HepG2 (cell line): ENCODE measurements at regions not wholly inside any gene's neighbourhood (a gene's known extent, or its start where the extent isn't known, plus 50 kb on each side); places are given as distances from the start of the nearest gene placed in this dataset.
"Not testable (repeated sequence)": the region's sequence is repeated elsewhere in the genome, so short reads cannot be mapped to it uniquely, and the experiment has no call there.

Source experiments
- ATAC-seq: fragments of 200-7000 bp; cut with Tn5 transposase; 3 replicates; pipeline ENCODE4 v1.9.1; 2020; ENCODE audit warnings: mild to moderate bottlenecking, moderate library complexity
- BruUV-seq: library from RNA; stranded (reverse); fragments of 400-500 nt; replicated peaks from 2 replicates; lab custom pipeline; 2021; lab: Mats Ljungman, UMichigan
- CTCF ChIA-PET: fragments of 300-600 bp; formaldehyde crosslinking; extraction: SDS; loops from one replicate; lab custom pipeline; 2021; ENCODE audit warnings: low total read pairs, inconsistent platforms, low intra/inter-chr PET ratio; lab: Yijun Ruan, JAX
- POLR2A ChIA-PET: fragments of 350-600 bp; sonication (Branson Sonifier 250); formaldehyde crosslinking; loops from one replicate; lab custom pipeline; 2020; ENCODE audit warnings: antibody characterized with exemption, inconsistent platforms; lab: Yijun Ruan, JAX
- DNase-seq: peaks from one replicate; pipeline ENCODE4 v3.0.0-alpha.2; 2015; ENCODE audit warnings: low spot score
- FAIRE-seq: peaks from 3 replicates; lab custom pipeline; 2011; peaks lifted over from hg19 to GRCh38; lab: Jason Lieb, UNC
- H2AFZ ChIP-seq: one replicate; pipeline ENCODE4 v1.6.1; 2011; ENCODE audit warnings: low read length, inconsistent platforms
- H3K27ac ChIP-seq: fragments of 300-600 bp; 3 replicates; pipeline ENCODE4 v1.8.0; 2011; ENCODE audit warnings: mixed run types, mild to moderate bottlenecking, mixed read lengths, low read length, inconsistent platforms; ENCODE audit not compliant: insufficient read depth; ENCODE audit errors: extremely low read length
- H3K27me3 ChIP-seq, 2 experiments: fragments of 200-600 bp in 1 of 2; 2 replicates in 1 of 2; 3 replicates in 1 of 2; pipeline versions ENCODE4 v1.6.0 to v1.8.0; 2011; ENCODE audit warnings: low read length in 2 of 2, mild to moderate bottlenecking in 2 of 2, moderate library complexity in 2 of 2, inconsistent platforms in 1 of 2; ENCODE audit not compliant: insufficient read depth in 2 of 2, control insufficient read depth in 1 of 2
- H3K36me3 ChIP-seq, 2 experiments: fragments of 200-600 bp in 1 of 2; replicated peaks in 1 of 2; 2 replicates in 1 of 2; 3 replicates in 1 of 2; pipeline versions ENCODE4 v1.5.1 to v1.8.0; 2011; ENCODE audit warnings: low read length in 2 of 2, inconsistent platforms in 1 of 2; ENCODE audit not compliant: insufficient read depth in 2 of 2, control insufficient read depth in 1 of 2
- H3K4me1 ChIP-seq: 2 replicates; pipeline ENCODE4 v1.5.1; 2012; ENCODE audit warnings: low read length, inconsistent platforms; ENCODE audit not compliant: insufficient read depth
- H3K4me2 ChIP-seq: 2 replicates; pipeline ENCODE4 v1.6.0; 2011; ENCODE audit warnings: low read depth, low read length, inconsistent platforms
- H3K4me3 ChIP-seq, 3 experiments: fragments of 200-600 bp in 1 of 3; sonication (generic), shearing (Covaris generic) in 1 of 3; replicated peaks in 1 of 3; 2 replicates each; pipeline ENCODE4 v1.5.1; 2011 to 2016; ENCODE audit warnings: low read length in 3 of 3, inconsistent platforms in 2 of 3, low read depth in 2 of 3, mild to moderate bottlenecking in 2 of 3, control low read depth in 1 of 3, mixed read lengths in 1 of 3; ENCODE audit not compliant: insufficient read depth in 1 of 3
- H3K79me2 ChIP-seq: one replicate; pipeline ENCODE4 v1.6.1; 2011; ENCODE audit warnings: low read length, inconsistent platforms; ENCODE audit not compliant: insufficient read depth
- H3K9ac ChIP-seq: 2 replicates; pipeline ENCODE4 v1.6.0; 2011; ENCODE audit warnings: mild to moderate bottlenecking, low read depth, low read length, inconsistent platforms; ENCODE audit not compliant: insufficient read depth
- H3K9me3 ChIP-seq: 2 replicates; pipeline ENCODE4 v1.5.1; 2012; ENCODE audit warnings: mild to moderate bottlenecking, low read length
- H4K20me1 ChIP-seq: 2 replicates; pipeline ENCODE4 v1.6.0; 2011; ENCODE audit warnings: inconsistent platforms, mild to moderate bottlenecking, low read length, moderate library complexity; ENCODE audit not compliant: insufficient read depth
- ATF1 ChIP-seq: IDR thresholded peaks from 2 replicates; pipeline ENCODE4 v1.6.1; 2016; ENCODE audit warnings: mild to moderate bottlenecking, control low read depth
- CBX5 ChIP-seq: sonication (generic); formaldehyde crosslinking; IDR thresholded peaks from 2 replicates; pipeline ENCODE4 v1.4.0; 2020; ENCODE audit warnings: missing genetic modification reagents, borderline replicate concordance
- HOXA9 ChIP-seq: sonication (generic); formaldehyde crosslinking; IDR thresholded peaks from 2 replicates; pipeline ENCODE4 v1.8.1; 2022; ENCODE audit warnings: missing genetic modification reagents, mild to moderate bottlenecking, moderate library complexity, borderline replicate concordance
- MTF1 ChIP-seq: sonication (generic); formaldehyde crosslinking; IDR thresholded peaks from 2 replicates; pipeline ENCODE4 v1.5.0; 2020; ENCODE audit warnings: missing genetic modification reagents
- ZBTB7B ChIP-seq: sonication (generic); formaldehyde crosslinking; IDR thresholded peaks from 2 replicates; pipeline ENCODE4 v1.4.0; 2020; ENCODE audit warnings: missing genetic modification reagents
- ZNF350 ChIP-seq: sonication (generic); formaldehyde crosslinking; IDR thresholded peaks from 2 replicates; pipeline ENCODE4 v1.4.0; 2020; ENCODE audit warnings: mild to moderate bottlenecking, low read depth, missing genetic modification reagents, borderline replicate concordance
- ZNF446 ChIP-seq: sonication (generic); formaldehyde crosslinking; IDR thresholded peaks from 2 replicates; pipeline ENCODE4 v1.5.0; 2020; ENCODE audit warnings: mild to moderate bottlenecking, missing genetic modification reagents
- ZNF850 ChIP-seq: sonication (generic); formaldehyde crosslinking; conservative IDR thresholded peaks from 2 replicates; pipeline ENCODE4 v1.9.0; 2021; ENCODE audit warnings: mild to moderate bottlenecking, missing genetic modification reagents
- WGBS: methylation state at CpG from one replicate; pipeline ENCODE4 v1.1.6; 2017; ENCODE audit warnings: low lambda C conversion rate; 5-methylcytosine and 5-hydroxymethylcytosine counted together
- in situ Hi-C: cut with HindIII; loops from 2 replicates; pipeline ENCODE4 v1.10.0; 2017; ENCODE audit warnings: low pct_unique_long_range_greater_than_20kb; ENCODE audit not compliant: extremely low pct_ligation_motif_present
- intact Hi-C: fragments of 100-400 bp; cut with micrococcal nuclease; formaldehyde crosslinking; loops from one replicate; pipeline ENCODE4 v1.10.0; 2022; ENCODE audit not compliant: unreplicated experiment
- TF ChIP-seq, protein P1 (sequence below): sonication (generic); formaldehyde crosslinking; IDR thresholded peaks from 2 replicates; pipeline ENCODE4 v1.4.0; 2020; ENCODE audit warnings: missing genetic modification reagents
- TF ChIP-seq, protein P2 (sequence below): sonication (generic); formaldehyde crosslinking; IDR thresholded peaks from 2 replicates; pipeline ENCODE4 v1.8.1; 2023; ENCODE audit warnings: mild to moderate bottlenecking, missing genetic modification reagents
- TF ChIP-seq, protein P3 (sequence below): sonication (generic); formaldehyde crosslinking; IDR thresholded peaks from 2 replicates; pipeline ENCODE4 v1.4.0; 2020; ENCODE audit warnings: missing genetic modification reagents, mild to moderate bottlenecking, borderline replicate concordance

DNA sequence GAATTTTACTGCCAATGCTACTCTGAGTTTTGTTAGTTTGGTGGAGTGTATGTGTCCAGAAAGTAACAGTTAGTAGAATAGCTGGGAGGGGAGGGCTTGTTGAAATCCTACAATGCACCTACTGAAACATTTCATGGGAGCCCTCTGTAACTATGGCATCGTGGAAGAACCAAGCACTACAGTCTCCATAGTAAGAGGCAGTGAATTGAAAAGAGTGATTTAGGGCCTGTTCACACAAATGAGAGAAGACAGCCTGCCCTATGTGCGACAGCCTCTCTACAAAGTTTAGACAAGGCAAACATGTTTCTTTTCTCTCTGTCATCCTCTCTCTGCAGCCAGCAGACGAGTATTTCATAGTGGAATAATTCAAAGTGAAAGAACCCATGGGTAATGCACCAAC lies 676.6 kb downstream of the BRINP1 start (continued):
- TF ChIP-seq ZNF350 (CRISPR knock-in tag) (no peak), CBX5 (no peak), ZNF446 (CRISPR knock-in tag) (no peak)

DNA sequence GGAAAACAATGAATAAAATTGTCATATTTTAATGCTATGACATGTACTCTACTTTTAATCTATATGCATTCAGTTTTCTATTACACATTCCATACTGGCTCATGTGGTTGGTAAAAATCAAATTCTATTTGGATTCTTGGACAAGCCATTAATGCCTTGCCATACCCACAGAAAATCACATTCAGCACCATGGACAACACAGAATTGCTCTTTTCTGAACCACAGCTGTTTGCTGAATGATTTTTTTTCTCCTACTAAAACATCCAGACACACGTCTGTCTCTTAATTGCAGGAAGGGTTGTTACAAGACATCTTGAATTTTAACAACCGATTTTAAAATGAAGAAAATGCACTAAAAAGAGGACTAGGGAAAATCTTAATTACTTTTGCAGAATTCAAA lies 675.6 kb downstream of the BRINP1 start:
- intact Hi-C loops (no loop called here), in situ Hi-C loops (no loop called here)
- FAIRE-seq, result no peak

DNA sequence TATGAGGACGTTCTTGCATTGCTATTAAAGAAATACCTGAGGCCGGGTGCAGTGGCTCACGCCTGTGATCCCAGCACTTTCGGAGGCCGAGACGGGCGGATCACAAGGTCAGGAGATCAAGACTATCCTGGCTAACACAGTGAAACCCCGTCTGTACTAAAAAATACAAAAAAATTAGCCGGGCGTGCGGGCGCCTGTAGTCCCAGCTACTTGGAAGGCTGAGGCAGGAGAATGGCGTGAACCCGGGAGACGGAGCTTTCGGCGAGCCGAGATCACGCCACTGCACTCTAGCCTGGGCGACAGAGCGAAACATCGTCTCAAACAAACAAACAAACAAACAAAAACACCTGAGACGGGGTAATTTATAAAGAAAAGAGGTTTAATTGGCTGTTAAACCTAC lies 674.0 kb downstream of the BRINP1 start:
- H3K9me3 ChIP-seq, result peaks cover 90% of the 10 kb centered on the region
- FAIRE-seq, H3K36me3 ChIP-seq, BruUV-seq, H3K27me3 ChIP-seq, H3K79me2 ChIP-seq, H3K4me3 ChIP-seq, H3K4me2 ChIP-seq, CTCF ChIA-PET, in situ Hi-C loops, intact Hi-C loops, H4K20me1 ChIP-seq, H3K9ac ChIP-seq, ATAC-seq, H3K27ac ChIP-seq, POLR2A ChIA-PET, H3K4me1 ChIP-seq, DNase-seq, H2AFZ ChIP-seq: not testable (repeated sequence)
- 24% methylated on average over 23 of the region's 23 CpGs for WGBS

More for the DNA sequence above, 675.6 kb downstream of the BRINP1 start:
- 1% methylated on average over 2 of the region's 2 CpGs for WGBS
- no peaks in the 10 kb centered on the region for H3K79me2 ChIP-seq
- H3K27me3 ChIP-seq, result no peaks in the 10 kb centered on the region
- POLR2A ChIA-PET, result no interaction called here
- no TSS peak for BruUV-seq
- no peak for DNase-seq
- no peak overlapping the region for H3K9ac ChIP-seq
- no peaks in the 10 kb centered on the region for H3K4me1 ChIP-seq
- H4K20me1 ChIP-seq, result no peaks in the 10 kb centered on the region
- TF ChIP-seq, protein P1, sequence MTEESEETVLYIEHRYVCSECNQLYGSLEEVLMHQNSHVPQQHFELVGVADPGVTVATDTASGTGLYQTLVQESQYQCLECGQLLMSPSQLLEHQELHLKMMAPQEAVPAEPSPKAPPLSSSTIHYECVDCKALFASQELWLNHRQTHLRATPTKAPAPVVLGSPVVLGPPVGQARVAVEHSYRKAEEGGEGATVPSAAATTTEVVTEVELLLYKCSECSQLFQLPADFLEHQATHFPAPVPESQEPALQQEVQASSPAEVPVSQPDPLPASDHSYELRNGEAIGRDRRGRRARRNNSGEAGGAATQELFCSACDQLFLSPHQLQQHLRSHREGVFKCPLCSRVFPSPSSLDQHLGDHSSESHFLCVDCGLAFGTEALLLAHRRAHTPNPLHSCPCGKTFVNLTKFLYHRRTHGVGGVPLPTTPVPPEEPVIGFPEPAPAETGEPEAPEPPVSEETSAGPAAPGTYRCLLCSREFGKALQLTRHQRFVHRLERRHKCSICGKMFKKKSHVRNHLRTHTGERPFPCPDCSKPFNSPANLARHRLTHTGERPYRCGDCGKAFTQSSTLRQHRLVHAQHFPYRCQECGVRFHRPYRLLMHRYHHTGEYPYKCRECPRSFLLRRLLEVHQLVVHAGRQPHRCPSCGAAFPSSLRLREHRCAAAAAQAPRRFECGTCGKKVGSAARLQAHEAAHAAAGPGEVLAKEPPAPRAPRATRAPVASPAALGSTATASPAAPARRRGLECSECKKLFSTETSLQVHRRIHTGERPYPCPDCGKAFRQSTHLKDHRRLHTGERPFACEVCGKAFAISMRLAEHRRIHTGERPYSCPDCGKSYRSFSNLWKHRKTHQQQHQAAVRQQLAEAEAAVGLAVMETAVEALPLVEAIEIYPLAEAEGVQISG (CRISPR knock-in tag), result no peak
- TF ChIP-seq, protein P2, sequence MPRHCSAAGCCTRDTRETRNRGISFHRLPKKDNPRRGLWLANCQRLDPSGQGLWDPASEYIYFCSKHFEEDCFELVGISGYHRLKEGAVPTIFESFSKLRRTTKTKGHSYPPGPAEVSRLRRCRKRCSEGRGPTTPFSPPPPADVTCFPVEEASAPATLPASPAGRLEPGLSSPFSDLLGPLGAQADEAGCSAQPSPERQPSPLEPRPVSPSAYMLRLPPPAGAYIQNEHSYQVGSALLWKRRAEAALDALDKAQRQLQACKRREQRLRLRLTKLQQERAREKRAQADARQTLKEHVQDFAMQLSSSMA (CRISPR knock-in tag), result no peak
- no peak for TF ChIP-seq HOXA9 (CRISPR knock-in tag)
- no peak for TF ChIP-seq ZNF850 (CRISPR knock-in tag)
- TF ChIP-seq ZBTB7B, result no peak
- TF ChIP-seq, protein P3, sequence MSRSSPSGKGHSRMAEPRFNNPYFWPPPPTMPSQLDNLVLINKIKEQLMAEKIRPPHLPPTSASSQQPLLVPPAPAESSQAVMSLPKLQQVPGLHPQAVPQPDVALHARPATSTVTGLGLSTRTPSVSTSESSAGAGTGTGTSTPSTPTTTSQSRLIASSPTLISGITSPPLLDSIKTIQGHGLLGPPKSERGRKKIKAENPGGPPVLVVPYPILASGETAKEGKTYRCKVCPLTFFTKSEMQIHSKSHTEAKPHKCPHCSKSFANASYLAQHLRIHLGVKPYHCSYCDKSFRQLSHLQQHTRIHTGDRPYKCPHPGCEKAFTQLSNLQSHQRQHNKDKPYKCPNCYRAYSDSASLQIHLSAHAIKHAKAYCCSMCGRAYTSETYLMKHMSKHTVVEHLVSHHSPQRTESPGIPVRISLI (CRISPR knock-in tag), result no peak
- TF ChIP-seq CBX5, result no peak
- TF ChIP-seq ATF1 (CRISPR knock-in tag), result no peak
- no peak for TF ChIP-seq MTF1
- TF ChIP-seq, all 625 proteins: peak for 0
- Histone ChIP-seq H3K4me3 (no peak overlapping the region), H3K27ac (no peak overlapping the region), H2AFZ (no peak overlapping the region), H3K36me3 (no peaks in the 10 kb centered on the region), H3K9me3 (peaks cover 91% of the 10 kb centered on the region), H3K4me2 (no peak overlapping the region)
- ATAC-seq, result no peak
- CTCF ChIA-PET, result no interaction called here
